ENCODE measurements at regions not wholly inside any gene's neighbourhood (a gene's known extent, or its start where the extent isn't known, plus 50 kb on each side); places are given as distances from the start of the nearest gene placed in this dataset.

DNA sequence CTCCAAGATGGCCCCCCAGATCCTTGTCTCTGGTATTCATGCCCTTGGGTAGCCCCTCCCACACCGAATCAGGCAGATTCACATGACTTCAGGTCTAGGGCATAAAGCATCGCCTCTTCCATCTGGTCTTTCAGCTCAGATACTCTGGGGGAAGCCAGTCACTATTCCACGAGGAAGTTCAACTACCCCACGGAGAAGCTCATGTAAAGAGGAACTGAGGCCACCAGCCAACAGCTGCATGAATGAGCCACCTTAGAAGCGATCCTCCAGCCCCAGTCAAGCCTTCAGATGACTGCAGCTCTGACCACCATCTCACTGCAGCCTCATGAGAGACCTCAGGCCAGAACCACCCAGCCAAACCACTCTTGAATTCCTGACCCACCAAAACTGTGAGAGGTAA, 54.1 kb downstream of the SOCS3 start:
- Histone ChIP-seq H3K18ac (ENCODE audit: low read length) (peak overlapping the region; percentile 18), H3K14ac (ENCODE audit: low read length) (peak overlapping the region; percentile 13), H3K4ac (ENCODE audit: low read length) (no peak overlapping the region), H3K4me3 (ENCODE audit: low read length in 2 of 2) (no peak overlapping the region), H2AK5ac (ENCODE audit: low read depth, low read length) (no peak overlapping the region), H3K27me3 (ENCODE audit: control insufficient read depth in 3 of 3, insufficient read depth in 3 of 3, low read depth in 1 of 3, low read length in 3 of 3) (peaks cover 0 to 1% (median 0%) of the 10 kb centered on the region in 3 experiments), H2BK5ac (ENCODE audit: low read length) (peak overlapping the region; percentile 35), H4K91ac (ENCODE audit: low read depth, low read length, poor library complexity) (no peak overlapping the region), H2BK12ac (ENCODE audit: low read length) (no peak overlapping the region), H2AFZ (ENCODE audit: low read length) (no peak overlapping the region), H3K4me1 (ENCODE audit: control insufficient read depth in 2 of 2, insufficient read depth in 1 of 2, low read depth in 1 of 2, low read length in 2 of 2) (peaks cover 0 to 13% of the 10 kb centered on the region in 2 donors), H3K4me2 (ENCODE audit: insufficient read depth, low read length, poor library complexity, severe bottlenecking) (no peak overlapping the region), H3K23ac (ENCODE audit: low read depth, low read length, poor library complexity) (no peak overlapping the region), H3K27ac (replicated peaks; ENCODE audit: low read length) (no peak overlapping the region), H2BK120ac (ENCODE audit: low read depth, low read length) (no peak overlapping the region), H2BK15ac (ENCODE audit: low read length) (no peak overlapping the region), H3K9me3 (replicated peaks in 1 of 2; ENCODE audit: control insufficient read depth in 2 of 2, insufficient read depth in 1 of 2, low read depth in 1 of 2, low read length in 2 of 2) (peaks cover 5 to 10% of the 10 kb centered on the region in 2 donors), H3K9ac (ENCODE audit: low read depth, low read length, poor library complexity) (no peak overlapping the region), H3K36me3 (replicated peaks in 1 of 2; ENCODE audit: control insufficient read depth in 2 of 2, insufficient read depth in 2 of 2, low read length in 2 of 2) (no peaks in the 10 kb centered on the region), H4K8ac (ENCODE audit: low read depth, low read length) (no peak overlapping the region), H3K79me1 (ENCODE audit: low read depth, low read length) (no peaks in the 10 kb centered on the region)
- no peak for DNase-seq (ENCODE audit: low spot score)
- no CpG with 5 or more reads among the region's 5 CpGs for WGBS, 2 donors (ENCODE audit: extremely low coverage in 2 of 2, insufficient read length in 2 of 2, insufficient replicate concordance in 1 of 2)

DNA sequence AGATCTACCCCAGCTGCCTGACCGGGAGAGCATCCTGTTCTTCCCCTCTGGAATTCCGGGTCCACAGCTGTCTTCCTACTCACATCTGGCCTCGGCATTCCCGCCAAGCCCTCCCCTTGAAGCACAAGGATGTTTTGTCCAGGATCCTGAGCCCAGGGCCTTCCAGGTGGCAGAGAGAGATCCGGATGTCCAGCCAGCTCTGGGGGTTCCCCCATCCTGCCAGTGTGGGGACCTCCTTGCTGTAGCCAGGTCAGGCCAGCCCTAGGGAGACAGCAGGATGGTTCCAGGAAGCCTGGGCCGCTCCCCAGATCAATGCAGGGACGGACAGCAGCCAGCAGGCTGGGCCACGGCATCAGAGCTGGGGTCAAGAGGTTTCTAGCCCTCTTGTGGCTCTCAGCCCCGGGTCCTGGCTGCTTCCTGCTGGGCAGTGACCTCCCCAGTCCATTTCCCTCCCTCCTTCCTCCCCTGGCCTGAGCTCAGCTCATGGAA, 55.3 kb downstream of the SOCS3 start:
- Histone ChIP-seq H3K4me3 (ENCODE audit: low read length in 2 of 2) (no peak overlapping the region), H3K18ac (ENCODE audit: low read length) (peak overlapping the region; percentile 70), H3K9ac (ENCODE audit: low read depth, low read length, poor library complexity) (no peak overlapping the region), H3K9me3 (replicated peaks in 1 of 2; ENCODE audit: control insufficient read depth in 2 of 2, insufficient read depth in 1 of 2, low read depth in 1 of 2, low read length in 2 of 2) (peaks cover 5 to 10% of the 10 kb centered on the region in 2 donors), H3K27me3 (ENCODE audit: control insufficient read depth in 3 of 3, insufficient read depth in 3 of 3, low read depth in 1 of 3, low read length in 3 of 3) (peaks cover 0 to 1% (median 0%) of the 10 kb centered on the region in 3 experiments), H4K91ac (ENCODE audit: low read depth, low read length, poor library complexity) (no peak overlapping the region), H3K4me2 (ENCODE audit: insufficient read depth, low read length, poor library complexity, severe bottlenecking) (no peak overlapping the region), H2BK120ac (ENCODE audit: low read depth, low read length) (no peak overlapping the region), H3K36me3 (replicated peaks in 1 of 2; ENCODE audit: control insufficient read depth in 2 of 2, insufficient read depth in 2 of 2, low read length in 2 of 2) (no peaks in the 10 kb centered on the region), H3K27ac (replicated peaks; ENCODE audit: low read length) (no peak overlapping the region), H2AK5ac (ENCODE audit: low read depth, low read length) (peak overlapping the region; percentile 56), H2BK15ac (ENCODE audit: low read length) (peak overlapping the region; percentile 45), H3K4ac (ENCODE audit: low read length) (no peak overlapping the region), H2BK5ac (ENCODE audit: low read length) (no peak overlapping the region), H3K23ac (ENCODE audit: low read depth, low read length, poor library complexity) (no peak overlapping the region), H2AFZ (ENCODE audit: low read length) (peak overlapping the region; percentile 67), H4K8ac (ENCODE audit: low read depth, low read length) (no peak overlapping the region), H2BK12ac (ENCODE audit: low read length) (no peak overlapping the region), H3K4me1 (ENCODE audit: control insufficient read depth in 2 of 2, insufficient read depth in 1 of 2, low read depth in 1 of 2, low read length in 2 of 2) (peaks cover 2 to 16% of the 10 kb centered on the region in 2 donors), H3K14ac (ENCODE audit: low read length) (no peak overlapping the region), H3K79me1 (ENCODE audit: low read depth, low read length) (no peaks in the 10 kb centered on the region)
- WGBS, 2 donors (ENCODE audit: extremely low coverage in 2 of 2, insufficient read length in 2 of 2, insufficient replicate concordance in 1 of 2) = no CpG with 5 or more reads among the region's 9 CpGs
- DNase-seq (ENCODE audit: low spot score) = no peak

DNA sequence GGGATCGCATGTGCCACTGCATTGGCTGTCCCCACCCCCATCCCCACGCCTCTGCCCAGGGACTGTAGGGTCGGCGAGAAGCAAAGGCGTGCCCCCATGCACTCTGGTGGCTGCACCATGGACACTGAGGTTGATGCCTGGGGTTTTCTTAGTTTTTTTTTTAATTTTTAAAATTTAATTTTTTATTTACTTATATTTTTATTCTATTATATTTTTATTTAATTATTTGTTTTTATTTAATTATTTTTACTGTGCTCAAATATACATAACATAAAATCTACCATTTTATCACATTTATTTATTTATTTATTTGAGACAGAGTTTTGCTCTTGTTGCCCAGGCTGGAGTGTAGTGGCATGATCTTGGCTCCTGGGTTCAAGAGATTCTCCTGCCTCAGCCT, 57.4 kb downstream of the SOCS3 start:
- Histone ChIP-seq H3K27me3 (ENCODE audit: control insufficient read depth in 3 of 3, insufficient read depth in 3 of 3, low read depth in 1 of 3, low read length in 3 of 3) (peaks cover 0 to 1% (median 0%) of the 10 kb centered on the region in 3 experiments), H3K18ac (ENCODE audit: low read length) (peak overlapping the region; percentile 62), H3K27ac (replicated peaks; ENCODE audit: low read length) (no peak overlapping the region), H4K8ac (ENCODE audit: low read depth, low read length) (peak overlapping the region; percentile 48), H2AFZ (ENCODE audit: low read length) (no peak overlapping the region), H2AK5ac (ENCODE audit: low read depth, low read length) (peak overlapping the region; percentile 60), H3K4me2 (ENCODE audit: insufficient read depth, low read length, poor library complexity, severe bottlenecking) (no peak overlapping the region), H4K91ac (ENCODE audit: low read depth, low read length, poor library complexity) (no peak overlapping the region), H3K14ac (ENCODE audit: low read length) (peak overlapping the region; percentile 99), H3K4me1 (ENCODE audit: control insufficient read depth in 2 of 2, insufficient read depth in 1 of 2, low read depth in 1 of 2, low read length in 2 of 2) (peaks cover 3 to 16% of the 10 kb centered on the region in 2 donors), H3K36me3 (replicated peaks in 1 of 2; ENCODE audit: control insufficient read depth in 2 of 2, insufficient read depth in 2 of 2, low read length in 2 of 2) (no peaks in the 10 kb centered on the region), H3K79me1 (ENCODE audit: low read depth, low read length) (no peaks in the 10 kb centered on the region), H2BK12ac (ENCODE audit: low read length) (peak overlapping the region; percentile 94), H2BK15ac (ENCODE audit: low read length) (peak overlapping the region; percentile 25), H2BK5ac (ENCODE audit: low read length) (peak overlapping the region; percentile 83), H3K4ac (ENCODE audit: low read length) (no peak overlapping the region), H3K9me3 (replicated peaks in 1 of 2; ENCODE audit: control insufficient read depth in 2 of 2, insufficient read depth in 1 of 2, low read depth in 1 of 2, low read length in 2 of 2) (peaks cover 5 to 10% of the 10 kb centered on the region in 2 donors), H3K4me3 (ENCODE audit: low read length in 2 of 2) (peak overlapping the region in 1 of 2 donors; percentile 31), H3K23ac (ENCODE audit: low read depth, low read length, poor library complexity) (peak overlapping the region; percentile 16), H3K9ac (ENCODE audit: low read depth, low read length, poor library complexity) (no peak overlapping the region), H2BK120ac (ENCODE audit: low read depth, low read length) (no peak overlapping the region)
- no peak for DNase-seq (ENCODE audit: low spot score)
- WGBS, 2 donors (ENCODE audit: extremely low coverage in 2 of 2, insufficient read length in 2 of 2, insufficient replicate concordance in 1 of 2) = no CpG with 5 or more reads among the region's 5 CpGs

DNA sequence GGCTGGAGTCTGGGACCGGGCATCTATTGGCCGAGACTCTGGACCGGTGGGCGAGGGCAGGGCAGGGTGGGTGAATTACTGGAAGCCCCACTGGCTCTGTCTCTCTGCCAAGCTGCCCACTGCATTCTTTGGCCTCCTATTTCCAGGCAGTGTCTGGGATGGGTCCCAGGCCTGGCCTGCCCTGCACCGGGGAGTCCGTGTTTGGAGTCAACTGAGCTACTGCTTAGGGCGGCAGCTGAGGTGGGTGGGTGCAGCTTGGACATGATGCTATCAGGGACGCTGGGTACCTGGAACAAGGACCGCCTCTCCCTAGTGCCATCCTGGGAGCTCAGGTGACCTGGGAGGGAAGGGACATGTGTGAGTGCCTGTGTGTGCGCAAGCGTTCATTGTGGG, 58.1 kb downstream of the SOCS3 start:
- H3K4me2 ChIP-seq (ENCODE audit: insufficient read depth, low read length, poor library complexity, severe bottlenecking) = no peak overlapping the region
- H2AFZ ChIP-seq (ENCODE audit: low read length) = no peak overlapping the region
- H2BK120ac ChIP-seq (ENCODE audit: low read depth, low read length) = no peak overlapping the region
- peak overlapping the region; percentile 71 for H3K9ac ChIP-seq (ENCODE audit: low read depth, low read length, poor library complexity)
- no peak for DNase-seq (ENCODE audit: low spot score)
- peaks cover 5 to 10% of the 10 kb centered on the region in 2 donors for H3K9me3 ChIP-seq (replicated peaks in 1 of 2; ENCODE audit: control insufficient read depth in 2 of 2, insufficient read depth in 1 of 2, low read depth in 1 of 2, low read length in 2 of 2)
- H3K27ac ChIP-seq (replicated peaks; ENCODE audit: low read length) = no peak overlapping the region
- H3K18ac ChIP-seq (ENCODE audit: low read length) = peak overlapping the region; percentile 62
- H3K14ac ChIP-seq (ENCODE audit: low read length) = no peak overlapping the region
- peak overlapping the region; percentile 60 for H2AK5ac ChIP-seq (ENCODE audit: low read depth, low read length)
- no peaks in the 10 kb centered on the region for H3K36me3 ChIP-seq (replicated peaks in 1 of 2; ENCODE audit: control insufficient read depth in 2 of 2, insufficient read depth in 2 of 2, low read length in 2 of 2)
- H3K4me3 ChIP-seq (ENCODE audit: low read length in 2 of 2) = peak overlapping the region in 1 of 2 donors; percentile 31
- peak overlapping the region; percentile 83 for H2BK5ac ChIP-seq (ENCODE audit: low read length)
- no peak overlapping the region for H4K91ac ChIP-seq (ENCODE audit: low read depth, low read length, poor library complexity)
- peaks cover 0 to 1% (median 0%) of the 10 kb centered on the region in 3 experiments for H3K27me3 ChIP-seq (ENCODE audit: control insufficient read depth in 3 of 3, insufficient read depth in 3 of 3, low read depth in 1 of 3, low read length in 3 of 3)
- H2BK15ac ChIP-seq (ENCODE audit: low read length) = peak overlapping the region; percentile 25
- H3K4me1 ChIP-seq (ENCODE audit: control insufficient read depth in 2 of 2, insufficient read depth in 1 of 2, low read depth in 1 of 2, low read length in 2 of 2) = peaks cover 3 to 16% of the 10 kb centered on the region in 2 donors
- no peak overlapping the region for H3K4ac ChIP-seq (ENCODE audit: low read length)
- H3K79me1 ChIP-seq (ENCODE audit: low read depth, low read length) = no peaks in the 10 kb centered on the region
- H4K8ac ChIP-seq (ENCODE audit: low read depth, low read length) = peak overlapping the region; percentile 48
- peak overlapping the region; percentile 16 for H3K23ac ChIP-seq (ENCODE audit: low read depth, low read length, poor library complexity)
- H2BK12ac ChIP-seq (ENCODE audit: low read length) = no peak overlapping the region
- WGBS, 2 donors (ENCODE audit: extremely low coverage in 2 of 2, insufficient read length in 2 of 2, insufficient replicate concordance in 1 of 2) = no CpG with 5 or more reads among the region's 11 CpGs

Data from neuronal stem cell (in vitro differentiated cells).